GM10266 (cell line): ENCODE measurements at regions not wholly inside any gene's neighbourhood (a gene's known extent, or its start where the extent isn't known, plus 50 kb on each side); places are given as distances from the start of the nearest gene placed in this dataset.
"Not testable (repeated sequence)": the region's sequence is repeated elsewhere in the genome, so short reads cannot be mapped to it uniquely, and the experiment has no call there.

Source experiments
- DNase-seq: peaks from one replicate; pipeline ENCODE4 v3.0.0; 2012; ENCODE audit errors: extremely low spot score
- TF ChIP-seq, protein P1 (sequence below): IDR thresholded peaks from 2 replicates; pipeline ENCODE4 v1.5.1; 2012; ENCODE audit warnings: mild to moderate bottlenecking, low read depth; ENCODE audit not compliant: control insufficient read depth, insufficient read depth; ENCODE audit errors: missing control alignments

DNA sequence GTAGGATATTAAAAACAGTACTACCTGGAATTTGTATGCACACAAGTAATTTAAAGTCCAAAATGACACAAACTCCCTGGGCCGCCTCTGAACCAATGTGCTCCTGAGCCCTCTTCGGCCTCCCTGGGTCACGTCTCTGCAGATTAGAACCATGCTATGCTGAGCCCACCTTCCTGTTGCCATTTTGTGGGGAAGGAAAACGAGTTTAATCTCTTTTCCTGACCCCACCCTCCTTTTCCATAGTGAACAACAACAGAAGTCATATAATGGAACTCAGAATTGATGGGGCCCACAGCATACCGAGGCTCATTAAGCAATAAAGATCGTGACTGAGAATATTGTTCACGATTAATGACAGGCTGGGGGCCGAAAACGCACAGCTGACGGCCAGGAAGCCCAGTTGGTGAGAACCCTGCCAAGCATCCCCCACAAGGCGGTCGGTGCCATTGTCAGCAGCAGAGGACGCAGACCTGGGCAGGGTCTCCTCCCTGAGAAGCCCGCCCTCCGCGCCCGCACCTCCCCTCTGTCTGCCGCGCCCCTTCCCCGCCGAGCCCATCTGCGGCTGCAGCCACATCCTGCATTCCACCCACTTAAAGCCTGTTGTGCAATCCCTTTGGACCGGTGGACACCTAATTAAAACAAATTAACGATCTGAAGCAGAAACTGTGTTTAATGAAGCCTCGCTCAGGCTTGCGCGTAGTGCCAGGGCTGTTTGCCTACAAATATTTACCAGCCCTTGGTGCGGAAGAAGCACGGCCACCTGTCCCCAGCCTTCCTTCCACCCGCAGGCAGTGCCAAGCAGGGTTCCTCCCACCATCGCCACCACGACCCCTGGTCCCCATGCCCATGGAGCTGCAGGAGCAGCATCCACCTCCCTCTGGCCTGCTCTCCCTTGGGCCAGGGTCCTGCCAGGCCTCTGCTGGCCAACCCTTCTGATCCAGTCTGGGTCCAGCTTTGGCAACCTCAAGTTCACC lies 68.1 kb downstream of the DLL1 start:
- no peak for DNase-seq
- TF ChIP-seq, protein P1, sequence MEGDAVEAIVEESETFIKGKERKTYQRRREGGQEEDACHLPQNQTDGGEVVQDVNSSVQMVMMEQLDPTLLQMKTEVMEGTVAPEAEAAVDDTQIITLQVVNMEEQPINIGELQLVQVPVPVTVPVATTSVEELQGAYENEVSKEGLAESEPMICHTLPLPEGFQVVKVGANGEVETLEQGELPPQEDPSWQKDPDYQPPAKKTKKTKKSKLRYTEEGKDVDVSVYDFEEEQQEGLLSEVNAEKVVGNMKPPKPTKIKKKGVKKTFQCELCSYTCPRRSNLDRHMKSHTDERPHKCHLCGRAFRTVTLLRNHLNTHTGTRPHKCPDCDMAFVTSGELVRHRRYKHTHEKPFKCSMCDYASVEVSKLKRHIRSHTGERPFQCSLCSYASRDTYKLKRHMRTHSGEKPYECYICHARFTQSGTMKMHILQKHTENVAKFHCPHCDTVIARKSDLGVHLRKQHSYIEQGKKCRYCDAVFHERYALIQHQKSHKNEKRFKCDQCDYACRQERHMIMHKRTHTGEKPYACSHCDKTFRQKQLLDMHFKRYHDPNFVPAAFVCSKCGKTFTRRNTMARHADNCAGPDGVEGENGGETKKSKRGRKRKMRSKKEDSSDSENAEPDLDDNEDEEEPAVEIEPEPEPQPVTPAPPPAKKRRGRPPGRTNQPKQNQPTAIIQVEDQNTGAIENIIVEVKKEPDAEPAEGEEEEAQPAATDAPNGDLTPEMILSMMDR, result no peak

DNA sequence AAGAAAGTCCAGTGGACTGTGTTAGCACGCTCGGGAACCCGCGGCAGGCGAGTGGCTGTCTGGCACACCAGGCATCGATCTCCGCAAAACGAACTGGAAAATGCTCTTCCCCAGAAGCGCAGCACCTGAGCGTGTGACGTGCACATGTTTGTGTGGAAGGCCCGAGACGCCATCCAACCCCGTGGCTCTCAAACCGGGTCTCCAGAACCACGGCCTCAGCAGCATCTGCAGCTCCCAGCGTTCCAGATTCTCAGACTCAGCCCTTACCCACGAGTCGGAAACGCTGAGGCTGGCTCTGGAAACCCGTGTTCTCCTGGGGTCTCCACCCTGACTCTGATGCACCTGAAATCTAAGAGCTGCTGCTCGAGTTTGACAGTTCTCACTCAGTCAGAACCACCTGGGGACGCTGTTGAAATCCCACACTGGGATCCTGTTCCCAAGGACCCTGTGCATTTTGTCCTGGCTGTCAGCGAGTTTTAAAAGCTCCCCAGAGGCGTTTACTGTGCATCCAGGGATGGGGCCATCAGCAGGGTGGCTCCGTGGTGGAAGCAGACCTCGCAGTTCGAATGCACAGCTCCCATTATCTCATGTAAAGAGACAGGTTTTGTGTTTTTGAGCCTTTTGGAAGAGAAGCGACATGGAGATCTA lies 69.0 kb downstream of the DLL1 start:
- no peak for DNase-seq
- TF ChIP-seq, protein P1, result no peak

DNA sequence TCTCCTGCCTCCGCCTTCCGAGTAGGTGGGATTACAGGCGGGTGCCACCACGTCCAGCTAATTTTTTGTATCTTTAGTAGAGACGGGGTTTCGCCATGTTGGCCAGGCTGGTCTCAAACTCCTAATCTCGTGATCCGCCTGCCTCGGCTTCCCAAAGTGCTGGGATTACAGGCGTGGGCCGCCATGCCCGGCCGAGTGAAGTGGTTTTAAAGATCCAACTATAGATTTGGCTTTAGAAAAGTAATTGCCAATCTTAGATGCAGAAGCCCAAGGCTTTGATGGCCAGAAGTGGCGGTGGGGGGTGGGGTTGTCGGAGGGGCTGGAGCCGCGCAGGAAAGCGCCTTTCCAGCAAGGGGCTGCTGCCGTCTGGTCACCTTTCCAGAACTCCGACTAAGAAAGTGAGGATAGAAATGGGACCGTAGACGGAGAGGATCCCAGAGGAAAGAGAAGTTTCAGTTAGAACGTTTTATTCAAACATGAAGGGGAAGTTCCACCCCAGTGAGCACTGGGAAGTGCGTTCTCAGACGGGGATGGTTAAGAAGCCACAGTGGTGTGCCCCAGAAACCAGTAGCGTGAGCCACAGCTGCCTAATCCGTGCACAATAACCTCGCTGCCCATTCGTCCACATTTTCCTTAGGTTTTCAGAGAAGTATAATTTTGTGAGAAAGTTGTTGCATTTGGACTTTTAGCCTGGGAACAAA lies 69.7 kb downstream of the DLL1 start:
- TF ChIP-seq, protein P1, result no peak

DNA sequence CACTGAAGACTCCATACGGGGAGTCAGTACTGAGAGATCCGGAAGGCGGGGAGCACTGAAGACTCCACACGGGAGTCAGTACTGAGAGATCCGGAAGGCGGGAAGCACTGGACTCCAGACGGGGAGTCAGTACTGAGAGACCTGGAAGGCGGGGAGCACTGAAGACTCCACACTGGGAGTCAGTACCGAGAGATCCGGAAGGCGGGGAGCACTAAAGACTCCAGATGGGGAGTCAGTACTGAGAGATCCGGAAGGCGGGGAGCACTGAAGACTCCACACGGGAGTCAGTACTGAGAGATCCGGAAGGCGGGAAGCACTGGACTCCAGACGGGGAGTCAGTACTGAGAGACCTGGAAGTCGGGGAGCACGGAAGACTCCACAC lies 77.2 kb downstream of the DLL1 start:
- not testable (repeated sequence) for DNase-seq

More for the DNA sequence above, 69.7 kb downstream of the DLL1 start:
- DNase-seq, result no peak

DNA sequence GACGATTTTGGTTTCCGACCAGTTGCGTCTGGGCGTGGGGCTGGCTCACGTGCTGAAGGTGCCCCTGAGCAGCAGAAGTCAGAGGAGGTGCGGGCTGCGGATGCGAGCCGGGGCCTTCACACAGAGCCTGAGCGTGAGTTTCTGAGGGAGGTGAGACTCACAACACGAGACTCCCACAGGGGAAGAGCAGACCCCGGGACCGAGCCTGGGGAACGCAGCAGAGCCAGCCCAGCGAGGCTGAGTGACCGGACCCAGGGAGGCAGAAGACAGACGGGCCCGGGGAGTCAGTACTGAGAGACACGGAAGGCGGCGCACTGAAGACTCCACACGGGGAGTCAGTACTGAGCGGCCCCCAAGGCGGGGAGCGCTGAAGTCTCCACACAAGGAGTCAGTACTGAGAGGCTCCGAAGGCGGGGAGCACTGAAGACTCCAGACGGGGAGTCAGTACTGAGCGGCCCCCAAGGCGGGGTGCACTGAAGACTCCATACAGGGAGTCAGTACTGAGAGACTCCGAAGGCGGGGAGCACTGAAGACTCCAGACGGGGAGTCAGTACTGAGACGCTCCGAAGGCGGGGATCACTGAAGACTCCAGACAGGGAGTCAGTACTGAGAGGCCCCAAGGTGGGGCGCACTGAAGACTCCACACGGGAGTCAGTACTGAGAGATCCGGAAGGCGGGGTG lies 77.8 kb downstream of the DLL1 start:
- TF ChIP-seq, protein P1, result no peak
- DNase-seq, result no peak

DNA sequence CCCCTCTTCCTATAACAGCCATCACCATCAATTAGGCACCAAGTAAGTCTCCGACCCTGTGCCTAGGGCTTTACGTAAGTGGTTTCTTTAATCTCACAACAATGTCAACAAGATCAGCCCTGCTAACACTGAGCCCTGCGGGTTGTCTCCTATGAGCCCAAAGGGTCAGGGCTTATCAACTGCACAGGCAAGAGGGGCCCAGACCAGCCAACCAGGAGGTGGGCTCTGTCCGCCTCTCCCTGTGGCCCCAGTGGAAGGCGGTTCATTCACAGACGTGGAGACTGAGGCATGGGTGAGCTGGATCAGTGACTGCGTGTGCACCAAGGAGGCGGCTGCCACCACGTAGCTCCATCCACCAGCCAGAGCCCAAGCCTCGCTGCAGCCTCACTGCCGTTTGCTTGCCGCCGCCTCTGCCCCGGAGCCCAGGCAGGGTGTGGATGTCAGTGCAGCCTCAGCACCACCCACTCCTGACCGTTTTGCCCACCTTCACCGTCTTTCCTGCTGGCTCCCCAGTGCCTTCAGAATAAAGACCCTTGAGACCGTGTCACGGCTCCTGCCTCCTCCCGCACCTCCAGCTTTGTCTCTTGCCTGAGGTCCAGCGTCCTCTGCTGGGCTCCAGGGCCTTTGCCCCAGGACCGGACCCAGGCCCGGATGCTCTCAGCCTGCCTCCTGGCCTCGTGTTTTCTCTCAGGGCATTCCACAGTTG lies 78.7 kb downstream of the DLL1 start:
- DNase-seq, result no peak
- TF ChIP-seq, protein P1, result no peak
